Prostate gland (tissue), 2 donors: ENCODE measurements at regions not wholly inside any gene's neighbourhood (a gene's known extent, or its start where the extent isn't known, plus 50 kb on each side); places are given as distances from the start of the nearest gene placed in this dataset.

Experiments
- DNase-seq: peaks from one replicate; pipeline ENCODE4 v3.0.0-alpha.2; 2019; ENCODE audit warnings: low spot score
- H3K27ac ChIP-seq, 2 donors: fragments of 200-600 bp; sonication (generic); 2 replicates each; pipeline ENCODE4 v1.5.1; 2017 to 2019
- H3K27me3 ChIP-seq: fragments of 200-600 bp; sonication (generic); replicated peaks from 2 replicates; pipeline ENCODE4 v1.5.1; 2019; ENCODE audit not compliant: insufficient read depth
- H3K36me3 ChIP-seq, 2 donors: fragments of 200-600 bp; sonication (generic); 1 replicate in 1 of 2; 2 replicates in 1 of 2; pipeline versions ENCODE4 v1.5.1 to v1.8.1; 2017 to 2019
- H3K4me1 ChIP-seq: fragments of 200-600 bp; sonication (generic); replicated peaks from 2 replicates; pipeline ENCODE4 v1.5.1; 2019
- H3K4me3 ChIP-seq, 2 donors: fragments of 200-600 bp; sonication (generic); 2 replicates each; pipeline ENCODE4 v1.5.1; 2017 to 2019
- H3K9me3 ChIP-seq: fragments of 200-600 bp; sonication (generic); 2 replicates; pipeline ENCODE4 v1.5.1; 2017
- POLR2A ChIP-seq: fragments of 450-650 bp; IDR thresholded peaks from one replicate; pipeline ENCODE4 v1.6.1; 2016; ENCODE audit warnings: antibody characterized with exemption, mild to moderate bottlenecking
- POLR2AphosphoS5 ChIP-seq: sonication (generic); formaldehyde crosslinking; IDR thresholded peaks from one replicate; pipeline ENCODE4 v1.6.1; 2017; ENCODE audit warnings: antibody characterized with exemption
- WGBS: methylation state at CpG from one replicate; pipeline ENCODE4 v1.1.5; 2018; 5-methylcytosine and 5-hydroxymethylcytosine counted together
- intact Hi-C: fragments of 100-400 bp; cut with DNase I; formaldehyde crosslinking; loops from one replicate; pipeline ENCODE4 v1.14.2; 2022
- TF ChIP-seq, protein P1 (sequence below), 4 experiments: fragments of 200-600 bp in 2 of 4; fragments of 450-650 bp in 2 of 4; sonication (generic) in 2 of 4; IDR thresholded peaks; 1 replicate in 3 of 4; 2 replicates in 1 of 4; pipeline ENCODE4 v1.5.1; 2016 to 2019; ENCODE audit warnings: antibody characterized with exemption in 4 of 4, mild to moderate bottlenecking in 2 of 4, moderate library complexity in 2 of 4

GRCh38 chr4:159762672-159763071, 659.8 kb downstream of the RAPGEF2 start:
- intact Hi-C loops: no loop called here
- TF ChIP-seq POLR2A (no peak), POLR2AphosphoS5 (no peak)
- TF ChIP-seq, protein P1, sequence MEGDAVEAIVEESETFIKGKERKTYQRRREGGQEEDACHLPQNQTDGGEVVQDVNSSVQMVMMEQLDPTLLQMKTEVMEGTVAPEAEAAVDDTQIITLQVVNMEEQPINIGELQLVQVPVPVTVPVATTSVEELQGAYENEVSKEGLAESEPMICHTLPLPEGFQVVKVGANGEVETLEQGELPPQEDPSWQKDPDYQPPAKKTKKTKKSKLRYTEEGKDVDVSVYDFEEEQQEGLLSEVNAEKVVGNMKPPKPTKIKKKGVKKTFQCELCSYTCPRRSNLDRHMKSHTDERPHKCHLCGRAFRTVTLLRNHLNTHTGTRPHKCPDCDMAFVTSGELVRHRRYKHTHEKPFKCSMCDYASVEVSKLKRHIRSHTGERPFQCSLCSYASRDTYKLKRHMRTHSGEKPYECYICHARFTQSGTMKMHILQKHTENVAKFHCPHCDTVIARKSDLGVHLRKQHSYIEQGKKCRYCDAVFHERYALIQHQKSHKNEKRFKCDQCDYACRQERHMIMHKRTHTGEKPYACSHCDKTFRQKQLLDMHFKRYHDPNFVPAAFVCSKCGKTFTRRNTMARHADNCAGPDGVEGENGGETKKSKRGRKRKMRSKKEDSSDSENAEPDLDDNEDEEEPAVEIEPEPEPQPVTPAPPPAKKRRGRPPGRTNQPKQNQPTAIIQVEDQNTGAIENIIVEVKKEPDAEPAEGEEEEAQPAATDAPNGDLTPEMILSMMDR (IDR thresholded peaks at IDR 0.05): no peak
- Histone ChIP-seq H3K27ac (no peak overlapping the region), H3K27me3 (no peaks in the 10 kb centered on the region), H3K9me3 (no peaks in the 10 kb centered on the region), H3K4me1 (no peaks in the 10 kb centered on the region), H3K36me3 (no peaks in the 10 kb centered on the region), H3K4me3 (no peak overlapping the region)
- DNase-seq: no peak
- WGBS: 97% methylated on average over 1 of the region's 1 CpG

- Histone ChIP-seq H3K9me3 (no peaks in the 10 kb centered on the region), H3K4me1 (no peaks in the 10 kb centered on the region), H3K27me3 (no peaks in the 10 kb centered on the region), H3K36me3 (no peaks in the 10 kb centered on the region), H3K27ac (no peak overlapping the region), H3K4me3 (no peak overlapping the region)
- WGBS: 15% methylated on average over 5 of the region's 5 CpGs
- TF ChIP-seq POLR2A: no peak
- TF ChIP-seq POLR2AphosphoS5: no peak
- TF ChIP-seq, protein P1 (IDR thresholded peaks at IDR 0.05): peak in 3 of 4 experiments; percentile 48 to 58 (median 50)
- intact Hi-C loops: no loop called here
- DNase-seq: peak; percentile 15
Observed at GRCh38 chr4:159764343-159764952, 661.6 kb downstream of the RAPGEF2 start.

- no peak for DNase-seq
- no peak overlapping the region for H3K4me3 ChIP-seq
- intact Hi-C loops: no loop called here
- WGBS: 94% methylated on average over 1 of the region's 1 CpG
- H3K27ac ChIP-seq: no peak overlapping the region
- H3K27me3 ChIP-seq: no peaks in the 10 kb centered on the region
- H3K36me3 ChIP-seq: no peaks in the 10 kb centered on the region
- no peak for TF ChIP-seq POLR2AphosphoS5
- TF ChIP-seq, protein P1 (IDR thresholded peaks at IDR 0.05): no peak
- no peak for TF ChIP-seq POLR2A
- H3K9me3 ChIP-seq: no peaks in the 10 kb centered on the region
- H3K4me1 ChIP-seq: no peaks in the 10 kb centered on the region
Observed at GRCh38 chr4:159765382-159765781, 662.5 kb downstream of the RAPGEF2 start.

DNA sequence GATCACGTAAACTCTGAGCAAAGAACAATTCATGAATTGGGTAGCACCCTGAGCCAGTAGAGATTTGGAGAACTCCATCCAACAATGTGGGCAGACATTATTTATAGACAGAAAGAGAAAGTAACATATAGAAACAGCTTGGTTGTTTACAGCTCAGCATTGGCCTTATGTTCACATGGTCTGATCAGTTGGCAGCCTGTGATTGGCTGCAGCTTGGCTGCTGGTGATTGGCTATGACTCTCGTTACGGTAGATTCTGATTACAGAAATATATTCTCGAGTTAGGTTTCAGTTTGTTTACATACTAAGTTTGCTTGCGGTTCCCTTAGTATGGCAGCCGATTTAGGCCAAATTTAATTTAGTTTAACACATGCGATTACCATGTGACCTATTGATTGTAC, 663.4 kb downstream of the RAPGEF2 start:
- Histone ChIP-seq H3K9me3 (no peaks in the 10 kb centered on the region), H3K27me3 (no peaks in the 10 kb centered on the region), H3K4me3 (no peak overlapping the region), H3K36me3 (no peaks in the 10 kb centered on the region), H3K27ac (no peak overlapping the region), H3K4me1 (no peaks in the 10 kb centered on the region)
- DNase-seq: no peak
- TF ChIP-seq POLR2AphosphoS5: no peak
- TF ChIP-seq, protein P1 (IDR thresholded peaks at IDR 0.05): no peak
- no peak for TF ChIP-seq POLR2A
- WGBS: 78% methylated on average over 7 of the region's 7 CpGs
- intact Hi-C loops: no loop called here

DNA sequence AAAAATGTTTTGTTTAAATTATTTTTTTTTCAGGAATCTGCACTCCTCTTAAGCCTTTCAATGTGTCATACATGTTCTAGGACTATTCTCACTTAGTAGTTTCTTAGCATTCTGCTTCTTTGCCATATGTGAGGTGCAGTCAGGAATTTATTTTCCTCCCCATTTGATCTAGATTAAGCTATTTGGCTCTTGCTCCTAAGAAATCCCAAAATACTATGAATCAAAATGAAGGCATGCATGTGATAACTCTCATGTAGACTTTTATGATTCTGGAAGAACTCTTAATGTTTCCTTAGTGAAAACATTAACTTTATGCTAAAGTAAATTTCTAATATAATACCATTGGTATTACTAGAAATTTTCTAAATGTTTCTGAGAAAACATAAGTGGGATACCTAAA, 664.5 kb downstream of the RAPGEF2 start:
- intact Hi-C loops: no loop called here
- Histone ChIP-seq H3K4me1 (no peaks in the 10 kb centered on the region), H3K4me3 (no peak overlapping the region), H3K36me3 (no peaks in the 10 kb centered on the region), H3K9me3 (no peaks in the 10 kb centered on the region), H3K27ac (no peak overlapping the region), H3K27me3 (no peaks in the 10 kb centered on the region)
- DNase-seq: no peak
- TF ChIP-seq, protein P1 (IDR thresholded peaks at IDR 0.05): no peak
- TF ChIP-seq POLR2AphosphoS5: no peak
